H1 (cell line): ENCODE measurements at regions not wholly inside any gene's neighbourhood (a gene's known extent, or its start where the extent isn't known, plus 50 kb on each side); places are given as distances from the start of the nearest gene placed in this dataset.

Experiments
- CTCF ChIA-PET: fragments of 300-600 bp; sonication (Branson Sonifier 250); formaldehyde crosslinking; loops from one replicate; lab custom pipeline; 2021; ENCODE audit not compliant: partially characterized antibody; lab: Charles Lee
- POLR2A ChIA-PET: fragments of 300-600 bp; sonication (Branson Sonifier 250); formaldehyde crosslinking; loops from one replicate; lab custom pipeline; 2021; ENCODE audit warnings: inconsistent platforms; ENCODE audit not compliant: partially characterized antibody; lab: Charles Lee
- DNase-seq, 2 experiments: peaks; one replicate each; pipeline versions ENCODE4 v3.0.0 to v3.0.0-alpha.2; 2010 to 2022; ENCODE audit warnings: low spot score in 2 of 2, low read depth in 1 of 2, mixed read lengths in 1 of 2
- FAIRE-seq: peaks from 2 replicates; lab custom pipeline; 2011; peaks lifted over from hg19 to GRCh38; lab: Jason Lieb, UNC
- H2AFZ ChIP-seq: 2 replicates; pipeline ENCODE4 v1.8.1; 2012; ENCODE audit warnings: low read length, inconsistent platforms
- H2AK5ac ChIP-seq: 2 replicates; pipeline ENCODE4 v1.6.1; 2013; ENCODE audit warnings: low read depth, low read length
- H2BK120ac ChIP-seq: replicated peaks from 2 replicates; pipeline ENCODE3; 2013; ENCODE audit warnings: low read depth, low read length, inconsistent platforms
- H2BK12ac ChIP-seq: 2 replicates; pipeline ENCODE4 v1.6.1; 2013; ENCODE audit warnings: low read depth, low read length
- H2BK15ac ChIP-seq: 2 replicates; pipeline ENCODE4 v1.6.1; 2013; ENCODE audit warnings: low read length
- H2BK20ac ChIP-seq: 2 replicates; pipeline ENCODE4 v1.6.1; 2013; ENCODE audit warnings: low read length
- H2BK5ac ChIP-seq: 2 replicates; pipeline ENCODE4 v1.6.1; 2013; ENCODE audit warnings: low read depth, low read length
- H3K14ac ChIP-seq: 2 replicates; pipeline ENCODE4 v1.6.1; 2013; ENCODE audit warnings: inconsistent platforms; ENCODE audit not compliant: insufficient read length
- H3K18ac ChIP-seq: 2 replicates; pipeline ENCODE4 v1.6.1; 2013; ENCODE audit warnings: low read length; ENCODE audit errors: extremely low read depth
- H3K23ac ChIP-seq: 2 replicates; pipeline ENCODE4 v1.6.1; 2013; ENCODE audit warnings: inconsistent platforms; ENCODE audit not compliant: insufficient read length
- H3K23me2 ChIP-seq: 2 replicates; pipeline ENCODE4 v1.6.1; 2013; ENCODE audit warnings: low read depth, low read length
- H3K27ac ChIP-seq: 2 replicates; pipeline ENCODE4 v1.6.1; 2011; ENCODE audit warnings: low read depth, low read length, inconsistent platforms
- H3K27me3 ChIP-seq, 4 experiments: replicated peaks in 1 of 4; 1 replicate in 1 of 4; 2 replicates in 3 of 4; pipeline versions ENCODE4 v1.6.1 to v1.8.1; 2011 to 2013; ENCODE audit warnings: low read length in 3 of 4, mild to moderate bottlenecking in 3 of 4, inconsistent platforms in 2 of 4, mixed read lengths in 2 of 4, moderate library complexity in 1 of 4; ENCODE audit not compliant: control insufficient read depth in 3 of 4, insufficient read depth in 3 of 4; ENCODE audit errors: extremely low read depth in 1 of 4
- H3K36me3 ChIP-seq, 4 experiments: 2 replicates each; pipeline versions ENCODE4 v1.6.1 to v1.8.1; 2011 to 2013; ENCODE audit warnings: mild to moderate bottlenecking in 4 of 4, low read length in 3 of 4, moderate library complexity in 2 of 4, control low read depth in 1 of 4, inconsistent platforms in 1 of 4; ENCODE audit not compliant: insufficient read depth in 4 of 4, control insufficient read depth in 2 of 4
- H3K4ac ChIP-seq: replicated peaks from 2 replicates; pipeline ENCODE3; 2013; ENCODE audit warnings: low read length, low read depth, mixed read lengths, inconsistent platforms; ENCODE audit not compliant: insufficient read length
- H3K4me1 ChIP-seq, 4 experiments: replicated peaks in 1 of 4; 1 replicate in 1 of 4; 2 replicates in 3 of 4; pipeline versions ENCODE4 v1.6.1 to v1.8.1; 2011 to 2013; ENCODE audit warnings: low read length in 3 of 4, inconsistent platforms in 2 of 4, mixed read lengths in 1 of 4; ENCODE audit not compliant: insufficient read depth in 4 of 4, control insufficient read depth in 3 of 4
- H3K4me2 ChIP-seq, 2 experiments: 2 replicates each; pipeline versions ENCODE4 v1.6.1 to v1.8.1; 2011 to 2013; ENCODE audit warnings: low read depth in 2 of 2, low read length in 2 of 2, control low read depth in 1 of 2, inconsistent platforms in 1 of 2, mild to moderate bottlenecking in 1 of 2; ENCODE audit not compliant: insufficient read depth in 1 of 2
- H3K4me3 ChIP-seq, 4 experiments: fragments of 200-600, 300-600 bp in 1 of 4; sonication (generic), shearing (Covaris generic), sonication (Bioruptor Twin) in 1 of 4; 2 replicates each; pipeline versions ENCODE4 v1.5.1 to v1.8.1; 2011 to 2016; ENCODE audit warnings: low read length in 4 of 4, low read depth in 3 of 4, control low read depth in 2 of 4, inconsistent platforms in 2 of 4, mild to moderate bottlenecking in 2 of 4, mixed read lengths in 1 of 4, moderate library complexity in 1 of 4; ENCODE audit not compliant: insufficient read depth in 2 of 4; ENCODE audit errors: extremely low read depth in 1 of 4
- H3K56ac ChIP-seq: replicated peaks from 2 replicates; pipeline ENCODE3; 2013; ENCODE audit warnings: low read depth, mild to moderate bottlenecking, mixed read lengths, low read length, inconsistent platforms; ENCODE audit not compliant: insufficient read length
- H3K79me1 ChIP-seq: 2 replicates; pipeline ENCODE4 v1.6.1; 2013; ENCODE audit warnings: low read depth, low read length, control low read depth
- H3K79me2 ChIP-seq, 2 experiments: 2 replicates each; pipeline versions ENCODE4 v1.6.1 to v1.8.1; 2012 to 2013; ENCODE audit warnings: low read length in 2 of 2, mild to moderate bottlenecking in 2 of 2, inconsistent platforms in 1 of 2; ENCODE audit not compliant: insufficient read depth in 2 of 2, control insufficient read depth in 1 of 2
- H3K9ac ChIP-seq, 4 experiments: replicated peaks in 1 of 4; 1 replicate in 1 of 4; 2 replicates in 3 of 4; pipeline versions ENCODE4 v1.6.1 to v1.8.1; 2011 to 2013; ENCODE audit warnings: low read depth in 3 of 4, low read length in 3 of 4, control low read depth in 2 of 4, mild to moderate bottlenecking in 2 of 4, moderate library complexity in 2 of 4, inconsistent platforms in 1 of 4; ENCODE audit errors: extremely low read depth in 1 of 4
- H3K9me3 ChIP-seq, 2 experiments: 2 replicates each; pipeline versions ENCODE4 v1.6.1 to v1.8.1; 2012 to 2013; ENCODE audit warnings: mild to moderate bottlenecking in 2 of 2, moderate library complexity in 2 of 2, control low read depth in 1 of 2, inconsistent platforms in 1 of 2, low read depth in 1 of 2, low read length in 1 of 2, mixed read lengths in 1 of 2; ENCODE audit not compliant: insufficient read depth in 2 of 2
- H4K20me1 ChIP-seq, 2 experiments: replicated peaks in 1 of 2; 2 replicates each; pipeline versions ENCODE3 to v1.8.1; 2011 to 2013; ENCODE audit warnings: inconsistent platforms in 2 of 2, low read length in 2 of 2, mild to moderate bottlenecking in 1 of 2; ENCODE audit not compliant: insufficient read depth in 2 of 2, control insufficient read depth in 1 of 2
- H4K5ac ChIP-seq: 2 replicates; pipeline ENCODE4 v1.6.1; 2013; ENCODE audit warnings: low read length, low read depth, mixed read lengths, inconsistent platforms; ENCODE audit not compliant: insufficient read length
- H4K8ac ChIP-seq: 2 replicates; pipeline ENCODE4 v1.8.0; 2013; ENCODE audit warnings: mild to moderate bottlenecking, moderate library complexity, low read length, inconsistent platforms; ENCODE audit not compliant: insufficient read depth; ENCODE audit errors: extremely low read depth
- H4K91ac ChIP-seq: replicated peaks from 2 replicates; pipeline ENCODE3; 2013; ENCODE audit warnings: low read length, mixed read lengths, inconsistent platforms; ENCODE audit not compliant: insufficient read length
- CHD2 ChIP-seq: IDR thresholded peaks from 2 replicates; pipeline ENCODE4 v1.6.1; 2012; ENCODE audit warnings: low read length, improper control_type of control experiment
- CTCF ChIP-seq, 3 experiments: IDR thresholded peaks; 1 replicate in 2 of 3; 2 replicates in 1 of 3; pipeline versions ENCODE4 v1.5.1 to v1.6.1; 2011; ENCODE audit warnings: low read length in 3 of 3, mild to moderate bottlenecking in 3 of 3, inconsistent platforms in 2 of 3, low read depth in 1 of 3, moderate library complexity in 1 of 3; ENCODE audit not compliant: insufficient read depth in 1 of 3; ENCODE audit errors: control extremely low read depth in 1 of 3
- WGBS, 2 experiments: shearing (Covaris generic) in 1 of 2; methylation state at CpG; one replicate each; pipeline versions ENCODE4 v1.1.6 to v1.1.7; 2013 to 2015; ENCODE audit warnings: low lambda C conversion rate in 2 of 2, mixed read lengths in 2 of 2, inconsistent platforms in 1 of 2, low coverage in 1 of 2, missing lambda C conversion rate in 1 of 2; ENCODE audit not compliant: insufficient replicate concordance in 2 of 2, insufficient coverage in 1 of 2, insufficient read length in 1 of 2; ENCODE audit errors: extremely low coverage in 1 of 2, missing lambda C conversion rate in 1 of 2; 5-methylcytosine and 5-hydroxymethylcytosine counted together

- H3K23ac ChIP-seq: no peak overlapping the region
- 0 out of 2 replicates have a peak overlapping the region, but pooled peaks have one; percentile 42 for H4K8ac ChIP-seq
- no peaks in the 10 kb centered on the region for H3K23me2 ChIP-seq
- H2AFZ ChIP-seq: no peak overlapping the region
- no peaks in the 10 kb centered on the region for H3K36me3 ChIP-seq
- no peaks in the 10 kb centered on the region for H3K79me1 ChIP-seq
- H2BK15ac ChIP-seq: no peak overlapping the region
- no peak overlapping the region for H3K56ac ChIP-seq
- H3K9ac ChIP-seq: no peak overlapping the region
- TF ChIP-seq CHD2 (no peak), CTCF (IDR thresholded peaks at IDR 0.05; ENCODE audit: control extremely low read depth in 1 of 3, insufficient read depth in 1 of 3, low read depth in 1 of 3, low read length in 3 of 3) (peak in 2 of 3 experiments; percentile 20 to 25; a peak in 2 of 4 replicates)
- H3K18ac ChIP-seq: no peak overlapping the region
- H3K9me3 ChIP-seq: no peaks in the 10 kb centered on the region
- no peak overlapping the region for H3K4ac ChIP-seq
- no peak overlapping the region for H2AK5ac ChIP-seq
- H2BK120ac ChIP-seq: no peak overlapping the region
- 86% methylated on average over 7 of the region's 7 CpGs; no CpG with 5 or more reads in 1 of the 2 experiments for WGBS, 2 experiments
- H3K27ac ChIP-seq: no peak overlapping the region
- no peak overlapping the region for H2BK5ac ChIP-seq
- CTCF ChIA-PET: no interaction called here
- POLR2A ChIA-PET: no interaction called here
- H3K79me2 ChIP-seq: no peaks in the 10 kb centered on the region
- no peak overlapping the region for H2BK20ac ChIP-seq
- no peaks in the 10 kb centered on the region for H4K20me1 ChIP-seq
- FAIRE-seq (no peak), DNase-seq (no peak)
- no peak overlapping the region for H3K4me3 ChIP-seq
- H3K14ac ChIP-seq: no peak overlapping the region
- no peaks in the 10 kb centered on the region; a peak in 1 of 7 replicates for H3K4me1 ChIP-seq
- peak overlapping the region in 1 of 2 experiments; percentile 37; a peak in 1 of 4 replicates for H3K4me2 ChIP-seq
- no peak overlapping the region for H4K5ac ChIP-seq
- no peak overlapping the region for H4K91ac ChIP-seq
- no peaks in the 10 kb centered on the region for H3K27me3 ChIP-seq
- no peak overlapping the region for H2BK12ac ChIP-seq
Observed at GRCh38 chr12:105561546-105562198, 231.2 kb downstream of the C12orf75 start.
